SU-DHL-6 (cell line): ENCODE measurements at regions not wholly inside any gene's neighbourhood (a gene's known extent, or its start where the extent isn't known, plus 50 kb on each side); places are given as distances from the start of the nearest gene placed in this dataset.

ENCODE experiments used
- CTCF ChIP-seq: fragments of 200-600 bp; sonication (generic); IDR thresholded peaks from one replicate; pipeline ENCODE4 v1.5.1; 2017; ENCODE audit warnings: antibody characterized with exemption, mild to moderate bottlenecking, low read length, moderate library complexity; ENCODE audit not compliant: insufficient read depth, poor library complexity, severe bottlenecking
- EZH2phosphoT487 ChIP-seq: fragments of 200-600 bp; sonication (generic), shearing (Covaris generic); conservative IDR thresholded peaks from 2 replicates; pipeline ENCODE4 v1.6.1; 2018; ENCODE audit warnings: mild to moderate bottlenecking, antibody characterized with exemption, low read length, moderate library complexity, mixed read lengths

GRCh38 chr4:12778191-12778590 lies 705.9 kb downstream of the RAB28 start:
- TF ChIP-seq CTCF (no peak), EZH2phosphoT487 (no peak)
